ENCODE measurements at regions not wholly inside any gene's neighbourhood (a gene's known extent, or its start where the extent isn't known, plus 50 kb on each side); places are given as distances from the start of the nearest gene placed in this dataset.

DNA sequence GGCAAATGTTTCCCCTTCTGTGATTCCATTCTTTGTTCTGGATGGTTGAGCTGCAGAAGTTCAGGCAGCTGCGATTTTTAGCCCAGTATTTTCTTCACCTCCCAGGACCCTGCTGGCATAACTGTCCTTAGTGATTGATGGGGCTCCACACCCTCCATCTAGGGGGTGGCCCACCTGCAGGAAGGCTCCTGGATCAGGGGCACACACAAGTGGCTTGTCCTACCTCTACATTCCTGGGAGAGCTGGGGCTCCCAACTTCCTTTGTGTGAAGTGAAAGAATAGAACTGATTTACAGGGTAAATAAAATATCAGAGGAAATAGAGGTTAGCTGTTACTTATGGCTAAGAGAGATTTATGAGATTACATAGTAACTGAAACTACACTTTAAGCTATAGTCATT lies 129.5 kb upstream of the MAP3K7 start:
- TF ChIP-seq EZH2 (IDR thresholded peaks at IDR 0.05; ENCODE audit: low read depth) (no peak), CTCF (conservative IDR thresholded peaks at IDR 0.05) (no peak)
